Mucosa of descending colon (tissue), 3 donors: ENCODE measurements at regions not wholly inside any gene's neighbourhood (a gene's known extent, or its start where the extent isn't known, plus 50 kb on each side); places are given as distances from the start of the nearest gene placed in this dataset.

Experiments used
- ATAC-seq: fragments of 200-7000 bp; cut with Tn5 transposase; one replicate; pipeline ENCODE4 v1.9.1; 2020; ENCODE audit warnings: mild to moderate bottlenecking, moderate library complexity
- DNase-seq, 3 donors: peaks; one replicate each; pipeline ENCODE4 v3.0.0-alpha.2; 2020
- H3K36me3 ChIP-seq: fragments of 200-600 bp; one replicate; pipeline ENCODE4 v1.8.0; 2021; ENCODE audit warnings: low read depth, mild to moderate bottlenecking
- H3K4me1 ChIP-seq: fragments of 200-600 bp; one replicate; pipeline ENCODE4 v1.8.0; 2021; ENCODE audit warnings: low read depth, mild to moderate bottlenecking
- H3K4me3 ChIP-seq: fragments of 200-600 bp; one replicate; pipeline ENCODE4 v1.8.0; 2021; ENCODE audit warnings: mild to moderate bottlenecking
- H3K9me3 ChIP-seq: fragments of 200-600 bp; one replicate; pipeline ENCODE4 v1.8.0; 2021; ENCODE audit warnings: mild to moderate bottlenecking
- CTCF ChIP-seq: fragments of 200-600 bp; IDR thresholded peaks from one replicate; pipeline ENCODE4 v1.8.0; 2022; ENCODE audit warnings: antibody characterized with exemption, mild to moderate bottlenecking
- intact Hi-C, 2 donors: fragments of 100-400 bp; cut with DNase I in 1 of 2; cut with micrococcal nuclease in 1 of 2; formaldehyde crosslinking; loops; one replicate each; pipeline versions ENCODE4 v1.11.0 to v1.11.1; 2022; cut with DNase I, micrococcal nuclease
- donor health status: DM: no; HTN: no; CAD: no; lungs with moderate emphysema.
- donor health status: DM: no; HTN: no; CAD: no.
- donor health status: DM: no; HTN: yes; CAD: no.

- H3K4me3 ChIP-seq, result no peak overlapping the region
- H3K9me3 ChIP-seq, result peaks cover 15% of the 10 kb centered on the region
- no peak for DNase-seq
- intact Hi-C loops, result no loop called here
- no peaks in the 10 kb centered on the region for H3K36me3 ChIP-seq
- no peaks in the 10 kb centered on the region for H3K4me1 ChIP-seq
- no peak for TF ChIP-seq CTCF
- no peak for ATAC-seq
Measured at GRCh38 chr9:31774571-31774970, 609.9 kb upstream of the ACO1 start.

GRCh38 chr9:31776471-31776870 is 608.0 kb upstream of the ACO1 start:
- no peak for TF ChIP-seq CTCF
- Histone ChIP-seq H3K9me3 (peaks cover 18% of the 10 kb centered on the region), H3K4me3 (no peak overlapping the region), H3K36me3 (no peaks in the 10 kb centered on the region), H3K4me1 (no peaks in the 10 kb centered on the region)
- DNase-seq (no peak), ATAC-seq (no peak)
- intact Hi-C loops, result no loop called here

- TF ChIP-seq CTCF, result no peak
- ATAC-seq (no peak), DNase-seq (no peak)
- intact Hi-C loops, result no loop called here
- Histone ChIP-seq H3K4me3 (no peak overlapping the region), H3K36me3 (no peaks in the 10 kb centered on the region), H3K4me1 (no peaks in the 10 kb centered on the region), H3K9me3 (peaks cover 22% of the 10 kb centered on the region)
Measured at GRCh38 chr9:31783491-31783890, 601.0 kb upstream of the ACO1 start.

- no peak for TF ChIP-seq CTCF
- no peaks in the 10 kb centered on the region for H3K9me3 ChIP-seq
- intact Hi-C loops, result no loop called here
- H3K36me3 ChIP-seq, result no peaks in the 10 kb centered on the region
- no peak for ATAC-seq
- DNase-seq, result no peak
- H3K4me3 ChIP-seq, result no peak overlapping the region
- no peaks in the 10 kb centered on the region for H3K4me1 ChIP-seq
Measured at GRCh38 chr9:31790720-31791119, 593.7 kb upstream of the ACO1 start.

- TF ChIP-seq CTCF, result no peak
- no peaks in the 10 kb centered on the region for H3K36me3 ChIP-seq
- DNase-seq (no peak), ATAC-seq (no peak)
- no peaks in the 10 kb centered on the region for H3K9me3 ChIP-seq
- intact Hi-C loops, result no loop called here
- H3K4me3 ChIP-seq, result no peak overlapping the region
- no peaks in the 10 kb centered on the region for H3K4me1 ChIP-seq
Measured at GRCh38 chr9:31799953-31800609, 584.4 kb upstream of the ACO1 start.
